ENCODE measurements at regions not wholly inside any gene's neighbourhood (a gene's known extent, or its start where the extent isn't known, plus 50 kb on each side); places are given as distances from the start of the nearest gene placed in this dataset.
"Not testable (repeated sequence)": the region's sequence is repeated elsewhere in the genome, so short reads cannot be mapped to it uniquely, and the experiment has no call there.

DNA sequence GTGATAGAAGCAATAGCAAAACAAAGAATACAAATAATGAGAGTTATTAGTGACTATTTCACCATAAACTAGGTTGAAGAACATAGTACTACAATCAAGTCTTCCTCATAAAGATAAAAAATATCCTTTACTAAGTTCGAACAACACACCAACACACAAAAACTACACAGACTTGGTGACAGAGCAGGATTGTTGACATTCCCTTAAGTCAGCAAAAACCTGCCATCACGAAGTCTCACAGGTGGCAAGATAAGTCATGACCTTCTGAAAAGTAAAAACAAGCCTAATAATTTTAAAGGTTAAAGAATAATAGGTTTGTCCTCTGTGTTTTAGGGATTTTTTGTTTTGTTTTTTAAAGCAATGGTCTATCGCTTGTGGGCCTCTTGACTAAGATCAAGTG is 173.0 kb downstream of the SEC23A start:
- no peak overlapping the region for H3K27ac ChIP-seq
- TF ChIP-seq, protein P1, sequence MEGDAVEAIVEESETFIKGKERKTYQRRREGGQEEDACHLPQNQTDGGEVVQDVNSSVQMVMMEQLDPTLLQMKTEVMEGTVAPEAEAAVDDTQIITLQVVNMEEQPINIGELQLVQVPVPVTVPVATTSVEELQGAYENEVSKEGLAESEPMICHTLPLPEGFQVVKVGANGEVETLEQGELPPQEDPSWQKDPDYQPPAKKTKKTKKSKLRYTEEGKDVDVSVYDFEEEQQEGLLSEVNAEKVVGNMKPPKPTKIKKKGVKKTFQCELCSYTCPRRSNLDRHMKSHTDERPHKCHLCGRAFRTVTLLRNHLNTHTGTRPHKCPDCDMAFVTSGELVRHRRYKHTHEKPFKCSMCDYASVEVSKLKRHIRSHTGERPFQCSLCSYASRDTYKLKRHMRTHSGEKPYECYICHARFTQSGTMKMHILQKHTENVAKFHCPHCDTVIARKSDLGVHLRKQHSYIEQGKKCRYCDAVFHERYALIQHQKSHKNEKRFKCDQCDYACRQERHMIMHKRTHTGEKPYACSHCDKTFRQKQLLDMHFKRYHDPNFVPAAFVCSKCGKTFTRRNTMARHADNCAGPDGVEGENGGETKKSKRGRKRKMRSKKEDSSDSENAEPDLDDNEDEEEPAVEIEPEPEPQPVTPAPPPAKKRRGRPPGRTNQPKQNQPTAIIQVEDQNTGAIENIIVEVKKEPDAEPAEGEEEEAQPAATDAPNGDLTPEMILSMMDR (IDR thresholded peaks at IDR 0.05): no peak
- H3K4me3 ChIP-seq: no peak overlapping the region
- no peak for DNase-seq (ENCODE audit: low spot score)
- H3K27me3 ChIP-seq: no peaks in the 10 kb centered on the region
- no peaks in the 10 kb centered on the region for H3K4me1 ChIP-seq
- no peaks in the 10 kb centered on the region for H3K9me3 ChIP-seq
- H3K36me3 ChIP-seq: no peaks in the 10 kb centered on the region

DNA sequence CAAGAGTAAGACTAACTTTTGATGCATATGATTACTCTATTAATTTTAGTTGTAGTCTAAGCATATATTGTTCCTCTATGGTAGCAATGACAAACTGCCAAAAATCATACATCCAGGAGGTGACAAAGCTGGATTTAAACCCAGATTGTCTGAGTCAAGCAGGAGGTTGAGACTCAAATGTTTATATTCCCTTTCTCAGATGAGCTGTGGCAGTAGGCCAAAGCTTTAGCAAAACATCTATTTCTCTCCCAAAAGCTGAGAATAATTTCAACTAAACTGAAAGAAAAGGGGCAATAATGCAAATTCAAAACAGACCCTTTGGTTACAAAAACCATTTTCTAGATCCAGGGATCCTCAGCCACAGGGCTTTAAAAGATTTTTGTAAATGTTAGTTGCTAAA is 173.6 kb downstream of the SEC23A start:
- TF ChIP-seq, protein P1 (IDR thresholded peaks at IDR 0.05): no peak

DNA sequence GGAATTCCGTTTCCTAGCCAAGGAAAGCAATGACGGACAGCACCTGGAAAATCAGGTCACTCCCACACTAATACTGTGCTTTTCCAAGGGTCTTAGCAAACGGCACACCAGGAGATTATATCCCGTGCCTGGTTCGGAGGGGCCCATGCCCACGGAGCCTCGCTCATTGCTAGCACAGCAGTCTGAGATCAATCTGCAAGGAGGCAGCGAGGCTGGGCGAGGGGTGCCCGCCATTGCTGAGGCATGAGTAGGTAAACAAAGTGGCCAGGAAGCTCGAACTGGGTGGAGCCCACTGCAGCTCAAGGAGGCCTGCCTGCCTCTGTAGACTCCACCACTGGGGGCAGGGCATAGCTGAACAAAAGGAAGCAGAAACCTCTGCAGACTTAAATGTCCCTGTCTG is 181.1 kb downstream of the SEC23A start:
- DNase-seq (ENCODE audit: low spot score); H3K4me3 ChIP-seq; H3K9me3 ChIP-seq; H3K27ac ChIP-seq; H3K36me3 ChIP-seq; H3K4me1 ChIP-seq; H3K27me3 ChIP-seq: not testable (repeated sequence)

More for the DNA sequence above, 173.6 kb downstream of the SEC23A start:
- no peaks in the 10 kb centered on the region for H3K4me1 ChIP-seq
- no peak overlapping the region for H3K4me3 ChIP-seq
- no peak overlapping the region for H3K27ac ChIP-seq
- no peaks in the 10 kb centered on the region for H3K27me3 ChIP-seq
- no peak for DNase-seq (ENCODE audit: low spot score)
- H3K36me3 ChIP-seq: no peaks in the 10 kb centered on the region
- no peaks in the 10 kb centered on the region for H3K9me3 ChIP-seq

DNA sequence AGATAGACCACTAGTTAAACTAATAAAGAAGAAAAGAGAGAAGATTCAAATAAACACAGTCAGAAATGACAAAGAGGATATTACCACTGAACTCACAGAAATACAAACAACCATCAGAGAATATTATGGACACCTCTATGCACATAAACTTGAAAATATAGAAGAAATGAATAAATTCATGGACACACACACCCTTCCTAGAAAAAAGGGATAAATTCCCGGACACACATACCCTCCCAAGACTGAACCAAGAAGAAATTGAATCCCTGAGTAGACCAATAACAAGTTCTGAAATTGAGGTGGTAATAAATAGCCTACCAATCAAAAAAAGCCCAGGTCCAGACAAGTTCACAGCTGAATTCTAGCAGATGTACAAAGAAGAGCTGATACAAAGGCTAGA is 187.9 kb downstream of the SEC23A start:
- Histone ChIP-seq H3K9me3 (no peaks in the 10 kb centered on the region), H3K27ac (no peak overlapping the region), H3K27me3 (no peaks in the 10 kb centered on the region), H3K4me3 (no peak overlapping the region), H3K4me1 (no peaks in the 10 kb centered on the region), H3K36me3 (no peaks in the 10 kb centered on the region)
- no peak for DNase-seq (ENCODE audit: low spot score)
- TF ChIP-seq, protein P1 (IDR thresholded peaks at IDR 0.05): no peak

DNA sequence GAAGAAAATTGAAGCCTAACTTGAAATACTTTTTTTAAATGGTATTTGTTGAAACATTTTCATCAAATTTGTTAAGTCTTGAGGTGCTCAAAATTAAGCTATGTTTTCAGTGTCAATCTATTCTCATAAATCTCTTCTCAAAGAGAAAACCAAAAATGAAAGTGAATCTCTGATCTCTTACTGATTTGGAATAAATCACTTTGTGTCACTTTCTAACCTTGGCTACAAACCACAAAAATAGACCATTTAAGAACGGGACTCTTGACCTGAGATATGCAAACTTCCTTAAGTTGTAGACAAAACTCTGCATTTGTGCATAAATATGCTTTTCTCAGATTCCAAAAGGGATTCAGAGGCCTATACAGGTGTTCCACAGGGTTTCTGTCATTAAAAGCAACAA is 192.9 kb downstream of the SEC23A start:
- no peak overlapping the region for H3K27ac ChIP-seq
- no peak overlapping the region for H3K4me3 ChIP-seq
- no peaks in the 10 kb centered on the region for H3K27me3 ChIP-seq
- H3K36me3 ChIP-seq: no peaks in the 10 kb centered on the region
- no peak for DNase-seq (ENCODE audit: low spot score)
- H3K4me1 ChIP-seq: no peaks in the 10 kb centered on the region
- no peaks in the 10 kb centered on the region for H3K9me3 ChIP-seq
- TF ChIP-seq, protein P1 (IDR thresholded peaks at IDR 0.05): no peak

DNA sequence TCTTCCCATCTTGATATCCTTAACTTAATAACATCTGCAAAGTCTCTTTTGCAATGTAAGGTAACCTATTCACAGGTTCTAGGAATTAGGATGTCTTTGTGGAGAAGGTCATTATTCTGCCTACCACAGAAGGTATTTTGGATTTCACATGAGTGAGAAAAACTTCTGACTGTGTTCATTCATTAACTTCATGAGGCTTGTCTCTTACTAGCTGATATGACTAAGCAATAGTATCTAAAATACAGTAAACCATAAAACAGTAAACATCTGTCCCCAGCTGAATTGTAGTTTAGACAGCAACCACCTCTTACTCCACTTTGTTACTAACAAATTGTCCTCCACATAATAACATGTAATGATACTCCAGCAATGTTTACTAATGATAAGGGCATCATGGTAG is 198.1 kb downstream of the SEC23A start:
- Histone ChIP-seq H3K27ac (no peak overlapping the region), H3K4me1 (no peaks in the 10 kb centered on the region), H3K4me3 (no peak overlapping the region), H3K36me3 (no peaks in the 10 kb centered on the region), H3K9me3 (no peaks in the 10 kb centered on the region), H3K27me3 (no peaks in the 10 kb centered on the region)
- no peak for DNase-seq (ENCODE audit: low spot score)
- TF ChIP-seq, protein P1 (IDR thresholded peaks at IDR 0.05): no peak

Data from right atrium auricular region (tissue), 2 donors.